GM18502 (cell line): ENCODE measurements at regions not wholly inside any gene's neighbourhood (a gene's known extent, or its start where the extent isn't known, plus 50 kb on each side); places are given as distances from the start of the nearest gene placed in this dataset.

ENCODE experiments used
- ATAC-seq: cut with Tn5 transposase; IDR thresholded peaks from one replicate; pipeline ENCODE4 v1.9.1; 2021; ENCODE audit warnings: mild to moderate bottlenecking; ENCODE audit not compliant: unreplicated experiment, poor library complexity

- no peak for ATAC-seq
Measured at GRCh38 chr6:140052736-140053729, 678.6 kb upstream of the CITED2 start.

GRCh38 chr6:140051521-140052512, 677.4 kb upstream of the CITED2 start:
- no peak for ATAC-seq

GRCh38 chr6:140050101-140050995, 675.9 kb upstream of the CITED2 start:
- ATAC-seq: no peak

GRCh38 chr6:140049251-140049650, 674.8 kb upstream of the CITED2 start:
- no peak for ATAC-seq

GRCh38 chr6:140048202-140048790, 673.8 kb upstream of the CITED2 start:
- no peak for ATAC-seq

GRCh38 chr6:140047321-140047720, 672.9 kb upstream of the CITED2 start:
- ATAC-seq: no peak

- ATAC-seq: no peak
Measured at GRCh38 chr6:140046016-140046632, 671.7 kb upstream of the CITED2 start.

GRCh38 chr6:140045116-140045515, 670.7 kb upstream of the CITED2 start:
- no peak for ATAC-seq

GRCh38 chr6:140044626-140045025, 670.2 kb upstream of the CITED2 start:
- ATAC-seq: no peak

- no peak for ATAC-seq
Measured at GRCh38 chr6:140043762-140044378, 669.4 kb upstream of the CITED2 start.

GRCh38 chr6:140043357-140043756, 668.9 kb upstream of the CITED2 start:
- ATAC-seq: no peak

- no peak for ATAC-seq
Measured at GRCh38 chr6:140041571-140042332, 667.3 kb upstream of the CITED2 start.

GRCh38 chr6:140041056-140041455, 666.6 kb upstream of the CITED2 start:
- no peak for ATAC-seq

GRCh38 chr6:140040396-140040795, 665.9 kb upstream of the CITED2 start:
- ATAC-seq: no peak

GRCh38 chr6:140039364-140039763, 664.9 kb upstream of the CITED2 start:
- ATAC-seq: no peak

- no peak for ATAC-seq
Measured at GRCh38 chr6:140036196-140036595, 661.7 kb upstream of the CITED2 start.

- no peak for ATAC-seq
Measured at GRCh38 chr6:140032189-140032588, 657.7 kb upstream of the CITED2 start.

GRCh38 chr6:140029551-140029950, 655.1 kb upstream of the CITED2 start:
- ATAC-seq: no peak
